Mesenchymal stem cell (in vitro differentiated cells and primary cell): ENCODE measurements at regions not wholly inside any gene's neighbourhood (a gene's known extent, or its start where the extent isn't known, plus 50 kb on each side); places are given as distances from the start of the nearest gene placed in this dataset.

ENCODE experiments used
- DNase-seq: peaks from one replicate; pipeline ENCODE4 v3.0.0-alpha.2; 2013
- H2AFZ ChIP-seq: one replicate; pipeline ENCODE4 v1.6.1; 2013; ENCODE audit warnings: low read depth, mild to moderate bottlenecking, control low read depth, inconsistent platforms, low read length, moderate library complexity
- H2AK5ac ChIP-seq: 2 replicates; pipeline ENCODE4 v1.6.1; 2013; ENCODE audit warnings: low read length, moderate library complexity, mild to moderate bottlenecking, inconsistent platforms; ENCODE audit not compliant: severe bottlenecking
- H2BK120ac ChIP-seq: one replicate; pipeline ENCODE4 v1.6.1; 2013; ENCODE audit warnings: low read depth, mild to moderate bottlenecking, inconsistent platforms, low read length, moderate library complexity
- H2BK12ac ChIP-seq, 2 experiments: one replicate each; pipeline ENCODE4 v1.6.1; 2013; ENCODE audit warnings: inconsistent platforms in 2 of 2, low read length in 2 of 2, mild to moderate bottlenecking in 2 of 2, moderate library complexity in 2 of 2, control low read depth in 1 of 2
- H2BK15ac ChIP-seq: one replicate; pipeline ENCODE4 v1.6.1; 2013; ENCODE audit warnings: mild to moderate bottlenecking, low read depth, inconsistent platforms; ENCODE audit not compliant: poor library complexity, severe bottlenecking
- H2BK5ac ChIP-seq: 2 replicates; pipeline ENCODE4 v1.6.1; 2013; ENCODE audit warnings: low read depth, mild to moderate bottlenecking, low read length, control low read depth, inconsistent platforms; ENCODE audit not compliant: poor library complexity, severe bottlenecking
- H3K14ac ChIP-seq, 2 experiments: one replicate each; pipeline ENCODE4 v1.6.1; 2013; ENCODE audit warnings: inconsistent platforms in 2 of 2, low read length in 2 of 2, control low read depth in 1 of 2, mild to moderate bottlenecking in 1 of 2, moderate library complexity in 1 of 2
- H3K18ac ChIP-seq, 2 experiments: one replicate each; pipeline ENCODE4 v1.6.1; 2013; ENCODE audit warnings: inconsistent platforms in 2 of 2, low read length in 2 of 2, control low read depth in 1 of 2, low read depth in 1 of 2, mild to moderate bottlenecking in 1 of 2
- H3K23ac ChIP-seq, 2 experiments: one replicate each; pipeline ENCODE4 v1.6.1; 2013; ENCODE audit warnings: inconsistent platforms in 2 of 2, low read length in 2 of 2, mild to moderate bottlenecking in 2 of 2, moderate library complexity in 2 of 2, control low read depth in 1 of 2
- H3K27ac ChIP-seq: 2 replicates; pipeline ENCODE4 v1.5.1; 2013; ENCODE audit warnings: mild to moderate bottlenecking, moderate library complexity, low read length, control low read depth, inconsistent platforms; ENCODE audit not compliant: poor library complexity, severe bottlenecking
- H3K27me3 ChIP-seq, 2 experiments: 2 replicates each; pipeline versions ENCODE4 v1.6.1 to v1.7.0; 2013; ENCODE audit warnings: low read length in 2 of 2, mild to moderate bottlenecking in 2 of 2, moderate library complexity in 2 of 2, control low read depth in 1 of 2, inconsistent platforms in 1 of 2; ENCODE audit not compliant: control insufficient read depth in 1 of 2, insufficient read depth in 1 of 2
- H3K36me3 ChIP-seq, 2 experiments: 2 replicates each; pipeline versions ENCODE4 v1.6.1 to v1.7.0; 2013; ENCODE audit warnings: low read length in 2 of 2, control low read depth in 1 of 2, inconsistent platforms in 1 of 2, low read depth in 1 of 2, mild to moderate bottlenecking in 1 of 2; ENCODE audit not compliant: insufficient read depth in 2 of 2, control insufficient read depth in 1 of 2
- H3K4ac ChIP-seq, 2 experiments: one replicate each; pipeline ENCODE4 v1.6.1; 2013; ENCODE audit warnings: inconsistent platforms in 2 of 2, low read length in 2 of 2, mild to moderate bottlenecking in 2 of 2, moderate library complexity in 2 of 2, control low read depth in 1 of 2, low read depth in 1 of 2
- H3K4me1 ChIP-seq: 2 replicates; pipeline ENCODE4 v1.6.1; 2013; ENCODE audit warnings: low read depth, low read length, control low read depth; ENCODE audit not compliant: control insufficient read depth, insufficient read depth
- H3K4me2 ChIP-seq: 2 replicates; pipeline ENCODE4 v1.6.1; 2013; ENCODE audit warnings: low read length, mild to moderate bottlenecking, inconsistent platforms; ENCODE audit not compliant: poor library complexity, severe bottlenecking
- H3K4me3 ChIP-seq, 2 experiments: 2 replicates each; pipeline versions ENCODE4 v1.5.1 to v1.7.0; 2013; ENCODE audit warnings: low read length in 2 of 2, mild to moderate bottlenecking in 2 of 2, control low read depth in 1 of 2, low read depth in 1 of 2; ENCODE audit not compliant: insufficient read depth in 1 of 2
- H3K79me1 ChIP-seq: replicated peaks from 2 replicates; pipeline ENCODE4 v1.6.1; 2013; ENCODE audit warnings: mild to moderate bottlenecking, control low read depth, low read length, inconsistent platforms; ENCODE audit not compliant: poor library complexity, severe bottlenecking
- H3K9ac ChIP-seq: 2 replicates; pipeline ENCODE4 v1.7.0; 2013; ENCODE audit warnings: mild to moderate bottlenecking, low read length, moderate library complexity
- H3K9me3 ChIP-seq: 2 replicates; pipeline ENCODE4 v1.7.0; 2013; ENCODE audit warnings: mild to moderate bottlenecking, low read length; ENCODE audit not compliant: control insufficient read depth
- H4K8ac ChIP-seq: one replicate; pipeline ENCODE4 v1.6.1; 2013; ENCODE audit warnings: inconsistent platforms, mild to moderate bottlenecking, low read length, moderate library complexity
- H4K91ac ChIP-seq: one replicate; pipeline ENCODE4 v1.6.1; 2013; ENCODE audit warnings: mild to moderate bottlenecking, low read length, inconsistent platforms
- WGBS: methylation state at CpG from one replicate; pipeline ENCODE4 v1.1.7; 2013; ENCODE audit warnings: mixed read lengths; 5-methylcytosine and 5-hydroxymethylcytosine counted together

DNA sequence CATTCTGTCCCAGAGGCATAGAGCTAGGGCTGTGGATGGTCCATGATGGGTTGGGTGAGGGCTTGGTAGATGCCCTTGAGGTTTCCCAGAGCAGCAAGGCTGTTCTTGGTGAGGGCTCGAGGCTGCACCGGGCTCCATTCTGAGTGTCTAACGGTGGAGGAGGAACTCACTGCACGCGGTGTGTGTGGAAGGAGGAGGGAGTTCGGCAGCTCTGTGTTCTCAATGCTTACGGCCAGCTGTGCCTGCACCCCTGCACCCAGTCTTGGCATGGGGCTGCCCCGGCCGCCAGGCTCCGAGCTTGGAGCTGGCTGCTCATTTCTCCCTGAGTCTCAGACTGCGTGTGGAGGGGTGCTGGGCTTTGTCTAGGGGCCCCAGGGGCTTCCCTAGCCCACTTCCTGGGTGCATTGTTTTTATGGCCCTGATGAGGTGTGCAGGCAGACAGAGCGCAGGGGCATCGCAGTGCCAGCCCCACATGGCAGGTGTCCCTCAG is 1247.1 kb downstream of the BRD1 start:
- Histone ChIP-seq H4K8ac (no peak overlapping the region), H3K23ac (no peak overlapping the region), H3K36me3 (no peaks in the 10 kb centered on the region), H3K9ac (no peak overlapping the region), H2BK12ac (no peak overlapping the region), H2AK5ac (no peak overlapping the region), H2AFZ (no peak overlapping the region), H2BK5ac (no peak overlapping the region), H3K79me1 (no peaks in the 10 kb centered on the region), H3K27me3 (peaks cover 14 to 24% of the 10 kb centered on the region in 2 experiments), H3K4me3 (no peak overlapping the region), H3K27ac (no peak overlapping the region), H3K18ac (no peak overlapping the region), H2BK15ac (no peak overlapping the region), H3K4ac (no peak overlapping the region), H3K9me3 (no peaks in the 10 kb centered on the region), H4K91ac (no peak overlapping the region), H3K14ac (no peak overlapping the region), H3K4me2 (no peak overlapping the region), H2BK120ac (no peak overlapping the region), H3K4me1 (peaks cover 5% of the 10 kb centered on the region)
- 95% methylated on average over 12 of the region's 13 CpGs for WGBS
- DNase-seq, result no peak

- no peaks in the 10 kb centered on the region for H3K36me3 ChIP-seq
- DNase-seq, result no peak
- H3K4ac ChIP-seq, result no peak overlapping the region
- H2BK12ac ChIP-seq, result no peak overlapping the region
- no peak overlapping the region for H2AFZ ChIP-seq
- H4K8ac ChIP-seq, result no peak overlapping the region
- no peak overlapping the region for H2BK15ac ChIP-seq
- H2BK5ac ChIP-seq, result no peak overlapping the region
- no peak overlapping the region for H3K23ac ChIP-seq
- H3K27me3 ChIP-seq, result peaks cover 15 to 26% of the 10 kb centered on the region in 2 experiments
- no peak overlapping the region for H2AK5ac ChIP-seq
- no peak overlapping the region for H3K18ac ChIP-seq
- no peaks in the 10 kb centered on the region for H3K9me3 ChIP-seq
- no peak overlapping the region for H3K9ac ChIP-seq
- no peak overlapping the region for H3K14ac ChIP-seq
- H3K79me1 ChIP-seq, result no peaks in the 10 kb centered on the region
- H3K27ac ChIP-seq, result no peak overlapping the region
- no peak overlapping the region for H3K4me3 ChIP-seq
- peaks cover 5% of the 10 kb centered on the region for H3K4me1 ChIP-seq
- H4K91ac ChIP-seq, result no peak overlapping the region
- H2BK120ac ChIP-seq, result no peak overlapping the region
- WGBS, result 92% methylated on average over 22 of the region's 22 CpGs
- no peak overlapping the region for H3K4me2 ChIP-seq
Observed at GRCh38 chr22:48579928-48580309, 1247.8 kb downstream of the BRD1 start.

GRCh38 chr22:48579043-48579927 is 1248.4 kb downstream of the BRD1 start:
- H2BK12ac ChIP-seq, result no peak overlapping the region
- H3K14ac ChIP-seq, result no peak overlapping the region
- H3K4me1 ChIP-seq, result peaks cover 3% of the 10 kb centered on the region
- no peak overlapping the region for H4K8ac ChIP-seq
- H3K27ac ChIP-seq, result no peak overlapping the region
- H2AK5ac ChIP-seq, result no peak overlapping the region
- no peak overlapping the region for H2BK5ac ChIP-seq
- no peak overlapping the region for H2BK15ac ChIP-seq
- no peak overlapping the region for H3K4me2 ChIP-seq
- no peaks in the 10 kb centered on the region for H3K36me3 ChIP-seq
- no peaks in the 10 kb centered on the region for H3K9me3 ChIP-seq
- H2BK120ac ChIP-seq, result no peak overlapping the region
- WGBS, result 80% methylated on average over 27 of the region's 30 CpGs
- H3K27me3 ChIP-seq, result peaks cover 21 to 32% of the 10 kb centered on the region in 2 experiments
- H3K4ac ChIP-seq, result no peak overlapping the region
- H3K79me1 ChIP-seq, result no peaks in the 10 kb centered on the region
- H4K91ac ChIP-seq, result no peak overlapping the region
- H3K18ac ChIP-seq, result no peak overlapping the region
- H3K4me3 ChIP-seq, result no peak overlapping the region
- H3K23ac ChIP-seq, result no peak overlapping the region
- no peak for DNase-seq
- H2AFZ ChIP-seq, result no peak overlapping the region
- H3K9ac ChIP-seq, result no peak overlapping the region

- no peak for DNase-seq
- Histone ChIP-seq H2BK5ac (no peak overlapping the region), H4K8ac (no peak overlapping the region), H2AFZ (no peak overlapping the region), H2AK5ac (no peak overlapping the region), H3K9ac (no peak overlapping the region), H3K4ac (no peak overlapping the region), H3K4me1 (peaks cover 3% of the 10 kb centered on the region), H3K9me3 (no peaks in the 10 kb centered on the region), H3K79me1 (no peaks in the 10 kb centered on the region), H2BK15ac (no peak overlapping the region), H3K14ac (no peak overlapping the region), H3K27ac (no peak overlapping the region), H3K36me3 (no peaks in the 10 kb centered on the region), H3K27me3 (peaks cover 30 to 40% of the 10 kb centered on the region in 2 experiments), H3K4me3 (no peak overlapping the region), H3K23ac (no peak overlapping the region), H2BK120ac (no peak overlapping the region), H3K4me2 (no peak overlapping the region), H4K91ac (no peak overlapping the region), H3K18ac (no peak overlapping the region), H2BK12ac (no peak overlapping the region)
- WGBS, result 86% methylated on average over 24 of the region's 24 CpGs
Observed at GRCh38 chr22:48578138-48579042, 1249.3 kb downstream of the BRD1 start.
